WTC11 (cell line): ENCODE measurements at regions not wholly inside any gene's neighbourhood (a gene's known extent, or its start where the extent isn't known, plus 50 kb on each side); places are given as distances from the start of the nearest gene placed in this dataset.

Experiments
- CTCF ChIP-seq: fragments of 200-600 bp; IDR thresholded peaks from 2 replicates; pipeline ENCODE4 v1.8.0; 2022; ENCODE audit warnings: antibody characterized with exemption
- ELF4 ChIP-seq: sonication (generic); formaldehyde crosslinking; IDR thresholded peaks from 2 replicates; pipeline ENCODE4 v1.8.1; 2022; ENCODE audit warnings: low read depth, mild to moderate bottlenecking, moderate library complexity, missing genetic modification reagents
- FOXP1 ChIP-seq: sonication (generic); formaldehyde crosslinking; IDR thresholded peaks from 2 replicates; pipeline ENCODE4 v1.8.0; 2022; ENCODE audit warnings: missing genetic modification reagents, mild to moderate bottlenecking, moderate library complexity, borderline replicate concordance
- IRF1 ChIP-seq: sonication (generic); formaldehyde crosslinking; IDR thresholded peaks from 2 replicates; pipeline ENCODE4 v1.8.0; 2023; ENCODE audit warnings: missing genetic modification reagents
- JUN ChIP-seq: sonication (generic); formaldehyde crosslinking; IDR thresholded peaks from 2 replicates; pipeline ENCODE4 v1.8.0; 2023; ENCODE audit warnings: mild to moderate bottlenecking, missing genetic modification reagents
- MAX ChIP-seq: sonication (generic); formaldehyde crosslinking; IDR thresholded peaks from 2 replicates; pipeline ENCODE4 v1.8.0; 2022; ENCODE audit warnings: mild to moderate bottlenecking, missing genetic modification reagents
- NFYB ChIP-seq: sonication (generic); formaldehyde crosslinking; conservative IDR thresholded peaks from 2 replicates; pipeline ENCODE4 v1.8.0; 2022; ENCODE audit warnings: low read depth, missing genetic modification reagents
- SOX15 ChIP-seq: fragments of 250-450 bp; sonication (Bioruptor Pico); IDR thresholded peaks from 2 replicates; pipeline ENCODE4 v1.9.0; 2021; ENCODE audit warnings: mild to moderate bottlenecking
- SP1 ChIP-seq: sonication (generic); formaldehyde crosslinking; conservative IDR thresholded peaks from 2 replicates; pipeline ENCODE4 v1.8.1; 2022; ENCODE audit warnings: missing genetic modification reagents
- TCF7 ChIP-seq: sonication (generic); formaldehyde crosslinking; IDR thresholded peaks from 2 replicates; pipeline ENCODE4 v1.8.0; 2022; ENCODE audit warnings: mild to moderate bottlenecking, low read depth, missing genetic modification reagents, moderate library complexity
- ZNF281 ChIP-seq: sonication (generic); formaldehyde crosslinking; IDR thresholded peaks from 2 replicates; pipeline ENCODE4 v1.8.0; 2023; ENCODE audit warnings: mild to moderate bottlenecking, missing genetic modification reagents

GRCh38 chr2:239882781-239883180, 142.4 kb downstream of the NDUFA10 start:
- no peak for TF ChIP-seq FOXP1 (CRISPR knock-in tag)
- TF ChIP-seq ZNF281 (CRISPR knock-in tag): no peak
- no peak for TF ChIP-seq MAX
- TF ChIP-seq NFYB (CRISPR knock-in tag): no peak
- no peak for TF ChIP-seq CTCF
- TF ChIP-seq JUN (CRISPR knock-in tag): no peak
- TF ChIP-seq ELF4 (CRISPR knock-in tag): no peak
- no peak for TF ChIP-seq TCF7 (CRISPR knock-in tag)
- no peak for TF ChIP-seq SOX15 (CRISPR knock-in tag)
- no peak for TF ChIP-seq SP1 (CRISPR knock-in tag)
- no peak for TF ChIP-seq IRF1 (CRISPR knock-in tag)
